HepG2 (cell line): ENCODE measurements at regions not wholly inside any gene's neighbourhood (a gene's known extent, or its start where the extent isn't known, plus 50 kb on each side); places are given as distances from the start of the nearest gene placed in this dataset.

Experiments used
- ATAC-seq: fragments of 200-7000 bp; cut with Tn5 transposase; 3 replicates; pipeline ENCODE4 v1.9.1; 2020; ENCODE audit warnings: mild to moderate bottlenecking, moderate library complexity
- BruUV-seq: library from RNA; stranded (reverse); fragments of 400-500 nt; replicated peaks from 2 replicates; lab custom pipeline; 2021; lab: Mats Ljungman, UMichigan
- CTCF ChIA-PET: fragments of 300-600 bp; formaldehyde crosslinking; extraction: SDS; loops from one replicate; lab custom pipeline; 2021; ENCODE audit warnings: low total read pairs, inconsistent platforms, low intra/inter-chr PET ratio; lab: Yijun Ruan, JAX
- POLR2A ChIA-PET: fragments of 350-600 bp; sonication (Branson Sonifier 250); formaldehyde crosslinking; loops from one replicate; lab custom pipeline; 2020; ENCODE audit warnings: antibody characterized with exemption, inconsistent platforms; lab: Yijun Ruan, JAX
- DNase-seq: peaks from one replicate; pipeline ENCODE4 v3.0.0-alpha.2; 2015; ENCODE audit warnings: low spot score
- FAIRE-seq: peaks from 3 replicates; lab custom pipeline; 2011; peaks lifted over from hg19 to GRCh38; lab: Jason Lieb, UNC
- H2AFZ ChIP-seq: one replicate; pipeline ENCODE4 v1.6.1; 2011; ENCODE audit warnings: low read length, inconsistent platforms
- H3K27ac ChIP-seq: fragments of 300-600 bp; 3 replicates; pipeline ENCODE4 v1.8.0; 2011; ENCODE audit warnings: mixed run types, mild to moderate bottlenecking, mixed read lengths, low read length, inconsistent platforms; ENCODE audit not compliant: insufficient read depth; ENCODE audit errors: extremely low read length
- H3K27me3 ChIP-seq, 2 experiments: fragments of 200-600 bp in 1 of 2; 2 replicates in 1 of 2; 3 replicates in 1 of 2; pipeline versions ENCODE4 v1.6.0 to v1.8.0; 2011; ENCODE audit warnings: low read length in 2 of 2, mild to moderate bottlenecking in 2 of 2, moderate library complexity in 2 of 2, inconsistent platforms in 1 of 2; ENCODE audit not compliant: insufficient read depth in 2 of 2, control insufficient read depth in 1 of 2
- H3K36me3 ChIP-seq, 2 experiments: fragments of 200-600 bp in 1 of 2; replicated peaks in 1 of 2; 2 replicates in 1 of 2; 3 replicates in 1 of 2; pipeline versions ENCODE4 v1.5.1 to v1.8.0; 2011; ENCODE audit warnings: low read length in 2 of 2, inconsistent platforms in 1 of 2; ENCODE audit not compliant: insufficient read depth in 2 of 2, control insufficient read depth in 1 of 2
- H3K4me1 ChIP-seq: 2 replicates; pipeline ENCODE4 v1.5.1; 2012; ENCODE audit warnings: low read length, inconsistent platforms; ENCODE audit not compliant: insufficient read depth
- H3K4me2 ChIP-seq: 2 replicates; pipeline ENCODE4 v1.6.0; 2011; ENCODE audit warnings: low read depth, low read length, inconsistent platforms
- H3K4me3 ChIP-seq, 3 experiments: fragments of 200-600 bp in 1 of 3; sonication (generic), shearing (Covaris generic) in 1 of 3; replicated peaks in 1 of 3; 2 replicates each; pipeline ENCODE4 v1.5.1; 2011 to 2016; ENCODE audit warnings: low read length in 3 of 3, inconsistent platforms in 2 of 3, low read depth in 2 of 3, mild to moderate bottlenecking in 2 of 3, control low read depth in 1 of 3, mixed read lengths in 1 of 3; ENCODE audit not compliant: insufficient read depth in 1 of 3
- H3K79me2 ChIP-seq: one replicate; pipeline ENCODE4 v1.6.1; 2011; ENCODE audit warnings: low read length, inconsistent platforms; ENCODE audit not compliant: insufficient read depth
- H3K9ac ChIP-seq: 2 replicates; pipeline ENCODE4 v1.6.0; 2011; ENCODE audit warnings: mild to moderate bottlenecking, low read depth, low read length, inconsistent platforms; ENCODE audit not compliant: insufficient read depth
- H3K9me3 ChIP-seq: 2 replicates; pipeline ENCODE4 v1.5.1; 2012; ENCODE audit warnings: mild to moderate bottlenecking, low read length
- H4K20me1 ChIP-seq: 2 replicates; pipeline ENCODE4 v1.6.0; 2011; ENCODE audit warnings: inconsistent platforms, mild to moderate bottlenecking, low read length, moderate library complexity; ENCODE audit not compliant: insufficient read depth
- LCORL ChIP-seq, 2 experiments: fragments of 450-650 bp in 1 of 2; sonication (generic) in 1 of 2; formaldehyde crosslinking in 1 of 2; IDR thresholded peaks; 2 replicates each; pipeline versions ENCODE4 v1.5.0 to v1.6.1; 2017 to 2020; ENCODE audit warnings: antibody characterized with exemption in 1 of 2, missing genetic modification reagents in 1 of 2
- MAZ ChIP-seq, 2 experiments: sonication (generic) in 1 of 2; formaldehyde crosslinking in 1 of 2; IDR thresholded peaks; 2 replicates each; pipeline versions ENCODE4 v1.5.0 to v1.6.1; 2012 to 2020; ENCODE audit warnings: low read depth in 2 of 2, mild to moderate bottlenecking in 2 of 2, borderline replicate concordance in 1 of 2, improper control_type of control experiment in 1 of 2, low read length in 1 of 2, missing genetic modification reagents in 1 of 2, moderate library complexity in 1 of 2
- MLLT10 ChIP-seq: sonication (generic); formaldehyde crosslinking; IDR thresholded peaks from 2 replicates; pipeline ENCODE4 v1.4.0; 2020; ENCODE audit warnings: missing genetic modification reagents
- PHF21A ChIP-seq: sonication (generic); formaldehyde crosslinking; IDR thresholded peaks from 2 replicates; pipeline ENCODE4 v1.5.0; 2020; ENCODE audit warnings: mild to moderate bottlenecking, missing genetic modification reagents
- ZKSCAN8 ChIP-seq: IDR thresholded peaks from 2 replicates; pipeline ENCODE4 v1.6.1; 2016; ENCODE audit warnings: borderline replicate concordance, missing genetic modification reagents, missing compliant biosample characterization
- ZNF101 ChIP-seq: sonication (generic); formaldehyde crosslinking; IDR thresholded peaks from 2 replicates; pipeline ENCODE4 v1.4.0; 2020; ENCODE audit warnings: mild to moderate bottlenecking, low read depth, missing genetic modification reagents, borderline replicate concordance
- ZNF230 ChIP-seq: sonication (generic); formaldehyde crosslinking; IDR thresholded peaks from 2 replicates; pipeline ENCODE4 v1.4.0; 2020; ENCODE audit warnings: mild to moderate bottlenecking, missing genetic modification reagents
- ZNF343 ChIP-seq: sonication (generic); formaldehyde crosslinking; IDR thresholded peaks from 2 replicates; pipeline ENCODE4 v1.4.0; 2020; ENCODE audit warnings: mild to moderate bottlenecking, missing genetic modification reagents
- ZNF543 ChIP-seq: sonication (generic); formaldehyde crosslinking; IDR thresholded peaks from 2 replicates; pipeline ENCODE4 v1.4.0; 2020; ENCODE audit warnings: mild to moderate bottlenecking, missing genetic modification reagents
- in situ Hi-C: cut with HindIII; loops from 2 replicates; pipeline ENCODE4 v1.10.0; 2017; ENCODE audit warnings: low pct_unique_long_range_greater_than_20kb; ENCODE audit not compliant: extremely low pct_ligation_motif_present
- intact Hi-C: fragments of 100-400 bp; cut with micrococcal nuclease; formaldehyde crosslinking; loops from one replicate; pipeline ENCODE4 v1.10.0; 2022; ENCODE audit not compliant: unreplicated experiment
- TF ChIP-seq, protein P1 (sequence below): sonication (generic); formaldehyde crosslinking; IDR thresholded peaks from 2 replicates; pipeline ENCODE4 v1.4.0; 2020; ENCODE audit warnings: missing genetic modification reagents
- TF ChIP-seq, protein P2 (sequence below): sonication (generic); formaldehyde crosslinking; IDR thresholded peaks from 2 replicates; pipeline ENCODE4 v1.4.0; 2020; ENCODE audit warnings: missing genetic modification reagents
- TF ChIP-seq, protein P3 (sequence below), 2 experiments: sonication (generic) in 1 of 2; formaldehyde crosslinking in 1 of 2; IDR thresholded peaks; 2 replicates each; pipeline versions ENCODE4 v1.4.0 to v1.6.1; 2016 to 2020; ENCODE audit warnings: borderline replicate concordance in 1 of 2, low read depth in 1 of 2, mild to moderate bottlenecking in 1 of 2, missing genetic modification reagents in 1 of 2

DNA sequence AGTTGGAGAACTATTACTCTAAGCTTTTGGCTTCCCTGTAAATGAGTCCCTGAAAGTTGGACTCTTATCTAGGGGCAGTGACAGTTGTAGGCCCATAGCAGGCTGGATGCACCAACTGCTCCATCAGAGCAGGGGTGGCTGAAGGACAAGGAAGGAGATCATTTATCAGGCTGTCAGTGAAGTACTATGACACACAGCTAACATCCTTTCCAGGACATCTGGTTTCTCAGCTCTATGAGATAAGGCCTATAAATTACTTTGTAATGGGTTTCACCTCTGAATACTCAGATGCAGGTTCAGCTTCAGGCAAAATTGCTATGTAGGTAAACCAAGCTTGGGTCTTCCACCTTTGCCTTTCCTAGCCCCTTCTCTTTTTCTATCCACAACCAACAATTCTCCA lies 468.5 kb downstream of the KIF16B start:
- H3K9me3 ChIP-seq = peaks cover 47% of the 10 kb centered on the region; the same call in 1 of the 2 replicates
- H3K27me3 ChIP-seq = no peaks in the 10 kb centered on the region
- no TSS peak for BruUV-seq
- H3K36me3 ChIP-seq = no peaks in the 10 kb centered on the region
- no peak overlapping the region for H3K4me2 ChIP-seq
- no peak for TF ChIP-seq PHF21A
- no peak for TF ChIP-seq LCORL (IDR thresholded peaks at IDR 0.05)
- no peak for TF ChIP-seq LCORL (CRISPR knock-in tag; IDR thresholded peaks at IDR 0.05)
- TF ChIP-seq, protein P1, sequence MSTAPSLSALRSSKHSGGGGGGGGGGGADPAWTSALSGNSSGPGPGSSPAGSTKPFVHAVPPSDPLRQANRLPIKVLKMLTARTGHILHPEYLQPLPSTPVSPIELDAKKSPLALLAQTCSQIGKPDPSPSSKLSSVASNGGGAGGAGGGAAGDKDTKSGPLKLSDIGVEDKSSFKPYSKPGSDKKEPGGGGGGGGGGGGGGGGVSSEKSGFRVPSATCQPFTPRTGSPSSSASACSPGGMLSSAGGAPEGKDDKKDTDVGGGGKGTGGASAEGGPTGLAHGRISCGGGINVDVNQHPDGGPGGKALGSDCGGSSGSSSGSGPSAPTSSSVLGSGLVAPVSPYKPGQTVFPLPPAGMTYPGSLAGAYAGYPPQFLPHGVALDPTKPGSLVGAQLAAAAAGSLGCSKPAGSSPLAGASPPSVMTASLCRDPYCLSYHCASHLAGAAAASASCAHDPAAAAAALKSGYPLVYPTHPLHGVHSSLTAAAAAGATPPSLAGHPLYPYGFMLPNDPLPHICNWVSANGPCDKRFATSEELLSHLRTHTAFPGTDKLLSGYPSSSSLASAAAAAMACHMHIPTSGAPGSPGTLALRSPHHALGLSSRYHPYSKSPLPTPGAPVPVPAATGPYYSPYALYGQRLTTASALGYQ (CRISPR knock-in tag) = no peak
- TF ChIP-seq ZNF101 (CRISPR knock-in tag) = no peak
- TF ChIP-seq, protein P2, sequence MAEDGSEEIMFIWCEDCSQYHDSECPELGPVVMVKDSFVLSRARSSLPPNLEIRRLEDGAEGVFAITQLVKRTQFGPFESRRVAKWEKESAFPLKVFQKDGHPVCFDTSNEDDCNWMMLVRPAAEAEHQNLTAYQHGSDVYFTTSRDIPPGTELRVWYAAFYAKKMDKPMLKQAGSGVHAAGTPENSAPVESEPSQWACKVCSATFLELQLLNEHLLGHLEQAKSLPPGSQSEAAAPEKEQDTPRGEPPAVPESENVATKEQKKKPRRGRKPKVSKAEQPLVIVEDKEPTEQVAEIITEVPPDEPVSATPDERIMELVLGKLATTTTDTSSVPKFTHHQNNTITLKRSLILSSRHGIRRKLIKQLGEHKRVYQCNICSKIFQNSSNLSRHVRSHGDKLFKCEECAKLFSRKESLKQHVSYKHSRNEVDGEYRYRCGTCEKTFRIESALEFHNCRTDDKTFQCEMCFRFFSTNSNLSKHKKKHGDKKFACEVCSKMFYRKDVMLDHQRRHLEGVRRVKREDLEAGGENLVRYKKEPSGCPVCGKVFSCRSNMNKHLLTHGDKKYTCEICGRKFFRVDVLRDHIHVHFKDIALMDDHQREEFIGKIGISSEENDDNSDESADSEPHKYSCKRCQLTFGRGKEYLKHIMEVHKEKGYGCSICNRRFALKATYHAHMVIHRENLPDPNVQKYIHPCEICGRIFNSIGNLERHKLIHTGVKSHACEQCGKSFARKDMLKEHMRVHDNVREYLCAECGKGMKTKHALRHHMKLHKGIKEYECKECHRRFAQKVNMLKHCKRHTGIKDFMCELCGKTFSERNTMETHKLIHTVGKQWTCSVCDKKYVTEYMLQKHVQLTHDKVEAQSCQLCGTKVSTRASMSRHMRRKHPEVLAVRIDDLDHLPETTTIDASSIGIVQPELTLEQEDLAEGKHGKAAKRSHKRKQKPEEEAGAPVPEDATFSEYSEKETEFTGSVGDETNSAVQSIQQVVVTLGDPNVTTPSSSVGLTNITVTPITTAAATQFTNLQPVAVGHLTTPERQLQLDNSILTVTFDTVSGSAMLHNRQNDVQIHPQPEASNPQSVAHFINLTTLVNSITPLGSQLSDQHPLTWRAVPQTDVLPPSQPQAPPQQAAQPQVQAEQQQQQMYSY = no peak
- no peak for TF ChIP-seq ZNF230 (CRISPR knock-in tag)
- TF ChIP-seq, protein P3, sequence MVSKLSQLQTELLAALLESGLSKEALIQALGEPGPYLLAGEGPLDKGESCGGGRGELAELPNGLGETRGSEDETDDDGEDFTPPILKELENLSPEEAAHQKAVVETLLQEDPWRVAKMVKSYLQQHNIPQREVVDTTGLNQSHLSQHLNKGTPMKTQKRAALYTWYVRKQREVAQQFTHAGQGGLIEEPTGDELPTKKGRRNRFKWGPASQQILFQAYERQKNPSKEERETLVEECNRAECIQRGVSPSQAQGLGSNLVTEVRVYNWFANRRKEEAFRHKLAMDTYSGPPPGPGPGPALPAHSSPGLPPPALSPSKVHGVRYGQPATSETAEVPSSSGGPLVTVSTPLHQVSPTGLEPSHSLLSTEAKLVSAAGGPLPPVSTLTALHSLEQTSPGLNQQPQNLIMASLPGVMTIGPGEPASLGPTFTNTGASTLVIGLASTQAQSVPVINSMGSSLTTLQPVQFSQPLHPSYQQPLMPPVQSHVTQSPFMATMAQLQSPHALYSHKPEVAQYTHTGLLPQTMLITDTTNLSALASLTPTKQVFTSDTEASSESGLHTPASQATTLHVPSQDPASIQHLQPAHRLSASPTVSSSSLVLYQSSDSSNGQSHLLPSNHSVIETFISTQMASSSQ (IDR thresholded peaks at IDR 0.05; ENCODE audit: low read depth) = no peak
- TF ChIP-seq, protein P3 (CRISPR knock-in tag; IDR thresholded peaks at IDR 0.05; ENCODE audit: borderline replicate concordance) = no peak
- no peak for TF ChIP-seq ZNF343 (CRISPR knock-in tag)
- TF ChIP-seq ZKSCAN8 (CRISPR knock-in tag) = no peak
- TF ChIP-seq MLLT10 (CRISPR knock-in tag) = no peak
- TF ChIP-seq MAZ (IDR thresholded peaks at IDR 0.05; ENCODE audit: borderline replicate concordance, low read depth, low read length) = no peak
- TF ChIP-seq MAZ (CRISPR knock-in tag; IDR thresholded peaks at IDR 0.05; ENCODE audit: low read depth) = no peak
- TF ChIP-seq ZNF543 (CRISPR knock-in tag) = no peak
- TF ChIP-seq, all 625 proteins: peak for 0
- no peak for ATAC-seq
- H3K79me2 ChIP-seq = no peaks in the 10 kb centered on the region
- H3K4me1 ChIP-seq = peaks cover 32% of the 10 kb centered on the region
- no peak for FAIRE-seq
- H3K4me3 ChIP-seq = no peak overlapping the region
- H2AFZ ChIP-seq = no peak overlapping the region
- H3K27ac ChIP-seq = no peak overlapping the region
- no peaks in the 10 kb centered on the region for H4K20me1 ChIP-seq
- ChIA-PET POLR2A (no interaction called here), CTCF (no interaction called here)
- no peak for DNase-seq
- intact Hi-C loops (loop anchor here (5.0 kb wide), 1 partner anchor 373 kb away; no protein-coding TSS in a partner anchor), in situ Hi-C loops (no loop called here)
- H3K9ac ChIP-seq = no peak overlapping the region
